Tibial artery (tissue), 4 donors: ENCODE measurements at regions not wholly inside any gene's neighbourhood (a gene's known extent, or its start where the extent isn't known, plus 50 kb on each side); places are given as distances from the start of the nearest gene placed in this dataset.

ENCODE experiments used
- DNase-seq, 2 donors: peaks; one replicate each; pipeline ENCODE4 v3.0.0-alpha.2; 2019
- H3K27ac ChIP-seq, 2 donors: fragments of 200-600 bp; sonication (generic) in 1 of 2; 1 replicate in 1 of 2; 2 replicates in 1 of 2; pipeline ENCODE4 v1.5.1; 2018 to 2019; ENCODE audit warnings: mild to moderate bottlenecking in 1 of 2
- H3K27me3 ChIP-seq, 2 donors: fragments of 200-600 bp; sonication (generic) in 1 of 2; one replicate each; pipeline versions ENCODE4 v1.5.1 to v1.6.0; 2016 to 2019
- H3K36me3 ChIP-seq, 3 donors: fragments of 200-600 bp; sonication (generic) in 2 of 3; one replicate each; pipeline ENCODE4 v1.5.1; 2016 to 2019; ENCODE audit warnings: mild to moderate bottlenecking in 2 of 3
- H3K4me1 ChIP-seq, 4 donors: fragments of 200-600 bp; sonication (generic) in 2 of 4; 1 replicate in 3 of 4; 2 replicates in 1 of 4; pipeline ENCODE4 v1.5.1; 2016 to 2019
- H3K4me3 ChIP-seq, 2 donors: fragments of 200-600 bp; sonication (generic) in 1 of 2; 1 replicate in 1 of 2; 2 replicates in 1 of 2; pipeline ENCODE4 v1.5.1; 2018 to 2019; ENCODE audit warnings: mild to moderate bottlenecking in 2 of 2
- H3K9me3 ChIP-seq, 3 donors: fragments of 200-600 bp; sonication (generic) in 1 of 3; one replicate each; pipeline ENCODE4 v1.5.1; 2016 to 2019
- CTCF ChIP-seq, 2 experiments: fragments of 200-600 bp in 1 of 2; fragments of 450-650 bp in 1 of 2; IDR thresholded peaks; one replicate each; pipeline ENCODE4 v1.5.1; 2017 to 2019; ENCODE audit warnings: antibody characterized with exemption in 2 of 2, mild to moderate bottlenecking in 1 of 2, moderate library complexity in 1 of 2
- intact Hi-C: fragments of 100-400 bp; cut with DNase I; formaldehyde crosslinking; loops from one replicate; pipeline ENCODE4 v1.15.0; 2023; ENCODE audit warnings: low total_unique reads

- Histone ChIP-seq H3K4me3 (no peak overlapping the region), H3K36me3 (no peaks in the 10 kb centered on the region), H3K27me3 (no peaks in the 10 kb centered on the region), H3K27ac (no peak overlapping the region), H3K9me3 (no peaks in the 10 kb centered on the region), H3K4me1 (peaks cover 0 to 7% (median 3%) of the 10 kb centered on the region in 4 donors)
- intact Hi-C loops: loop anchor here (5.0 kb wide), 1 partner anchor 1184 kb away; no protein-coding TSS in a partner anchor
- TF ChIP-seq CTCF (IDR thresholded peaks at IDR 0.05): no peak
- DNase-seq: peak in 1 of 2 donors; percentile 31
Observed at GRCh38 chr10:44856696-44857095, 54.4 kb upstream of the TMEM72 start.

GRCh38 chr10:44857363-44858016 lies 53.6 kb upstream of the TMEM72 start:
- Histone ChIP-seq H3K4me1 (peaks cover 0 to 9% (median 4%) of the 10 kb centered on the region in 4 donors), H3K27me3 (no peaks in the 10 kb centered on the region), H3K36me3 (no peaks in the 10 kb centered on the region), H3K27ac (no peak overlapping the region), H3K9me3 (no peaks in the 10 kb centered on the region), H3K4me3 (no peak overlapping the region)
- DNase-seq: peak; percentile 54 to 72
- peak; percentile 92 to 99 for TF ChIP-seq CTCF (IDR thresholded peaks at IDR 0.05)
- intact Hi-C loops: loop anchor here (5.0 kb wide), 1 partner anchor 1185 kb away; no protein-coding TSS in a partner anchor

GRCh38 chr10:44858017-44858371 lies 53.1 kb upstream of the TMEM72 start:
- peak in 1 of 2 experiments; percentile 1 for TF ChIP-seq CTCF (IDR thresholded peaks at IDR 0.05)
- no peaks in the 10 kb centered on the region for H3K36me3 ChIP-seq
- no peak overlapping the region for H3K27ac ChIP-seq
- no peaks in the 10 kb centered on the region for H3K9me3 ChIP-seq
- no peak for DNase-seq
- H3K27me3 ChIP-seq: no peaks in the 10 kb centered on the region
- intact Hi-C loops: loop anchor here (5.0 kb wide), 1 partner anchor 1186 kb away; no protein-coding TSS in a partner anchor
- H3K4me3 ChIP-seq: no peak overlapping the region
- H3K4me1 ChIP-seq: peaks cover 0 to 9% (median 4%) of the 10 kb centered on the region in 4 donors

- Histone ChIP-seq H3K27ac (no peak overlapping the region), H3K36me3 (no peaks in the 10 kb centered on the region), H3K27me3 (no peaks in the 10 kb centered on the region), H3K9me3 (no peaks in the 10 kb centered on the region), H3K4me3 (no peak overlapping the region), H3K4me1 (peaks cover 0 to 12% (median 8%) of the 10 kb centered on the region in 4 donors)
- intact Hi-C loops: loop anchor here (5.0 kb wide), 1 partner anchor 1187 kb away; no protein-coding TSS in a partner anchor
- DNase-seq: no peak
- TF ChIP-seq CTCF (IDR thresholded peaks at IDR 0.05): no peak
Observed at GRCh38 chr10:44858988-44859387, 52.1 kb upstream of the TMEM72 start.

- intact Hi-C loops: loop anchor here (5.0 to 10.0 kb wide), 2 partner anchors 545 to 1187 kb away; no protein-coding TSS in a partner anchor
- Histone ChIP-seq H3K4me3 (no peak overlapping the region), H3K27ac (no peak overlapping the region), H3K36me3 (no peaks in the 10 kb centered on the region), H3K27me3 (no peaks in the 10 kb centered on the region), H3K9me3 (no peaks in the 10 kb centered on the region), H3K4me1 (peaks cover 0 to 19% (median 15%) of the 10 kb centered on the region in 4 donors)
- DNase-seq: peak in 1 of 2 donors; percentile 57
- TF ChIP-seq CTCF (IDR thresholded peaks at IDR 0.05): no peak
Observed at GRCh38 chr10:44859546-44860285, 51.4 kb upstream of the TMEM72 start.
